GM12878 (cell line): ENCODE measurements at regions not wholly inside any gene's neighbourhood (a gene's known extent, or its start where the extent isn't known, plus 50 kb on each side); places are given as distances from the start of the nearest gene placed in this dataset.

ENCODE experiments used
- ATAC-seq: fragments of 200-7000 bp; cut with Tn5 transposase; 3 replicates; pipeline ENCODE4 v1.9.1; 2020; ENCODE audit warnings: mild to moderate bottlenecking, moderate library complexity
- BruUV-seq: library from RNA; stranded (reverse); fragments of 400-500 nt; replicated peaks from 2 replicates; lab custom pipeline; 2021; lab: Mats Ljungman, UMichigan
- CTCF ChIA-PET: fragments of 300-600 bp; sonication (Branson Sonifier 250); formaldehyde crosslinking; extraction: SDS; loops from one replicate; lab custom pipeline; 2021; ENCODE audit warnings: inconsistent platforms; lab: Yijun Ruan, JAX
- POLR2A ChIA-PET: fragments of 350-600 bp; formaldehyde crosslinking; extraction: SDS; loops from one replicate; lab custom pipeline; 2021; ENCODE audit warnings: inconsistent platforms; lab: Charles Lee
- RAD21 ChIA-PET: fragments of 300-600 bp; sonication (Branson Sonifier 250); formaldehyde crosslinking; loops from one replicate; lab custom pipeline; 2023; ENCODE audit warnings: antibody characterized with exemption; ENCODE audit not compliant: unreplicated experiment; lab: Charles Lee
- SMC1A ChIA-PET: fragments of 300-600 bp; sonication (Branson Sonifier 250); formaldehyde crosslinking; loops from one replicate; lab custom pipeline; 2023; ENCODE audit not compliant: unreplicated experiment, uncharacterized antibody; lab: Charles Lee
- DNase-seq: peaks from one replicate; pipeline ENCODE4 v3.0.0-alpha.2; 2011; ENCODE audit warnings: low read depth, low spot score
- FAIRE-seq: peaks from 3 replicates; lab custom pipeline; 2011; peaks lifted over from hg19 to GRCh38; lab: Jason Lieb, UNC
- H2AFZ ChIP-seq: 2 replicates; pipeline ENCODE4 v1.6.0; 2011; ENCODE audit warnings: low read depth, low read length, control low read depth; ENCODE audit not compliant: control insufficient read depth
- H3K27ac ChIP-seq: 2 replicates; pipeline ENCODE4 v1.5.1; 2011; ENCODE audit warnings: control low read depth; ENCODE audit not compliant: control insufficient read depth, insufficient read depth
- H3K27me3 ChIP-seq, 2 experiments: replicated peaks in 1 of 2; 2 replicates each; pipeline versions ENCODE4 v1.6.0 to v1.6.1; 2011; ENCODE audit warnings: low read length in 1 of 2; ENCODE audit not compliant: control insufficient read depth in 2 of 2, insufficient read depth in 2 of 2
- H3K36me3 ChIP-seq, 2 experiments: 2 replicates each; pipeline ENCODE4 v1.5.1; 2011; ENCODE audit warnings: low read length in 1 of 2; ENCODE audit not compliant: control insufficient read depth in 2 of 2, insufficient read depth in 2 of 2
- H3K4me1 ChIP-seq: 2 replicates; pipeline ENCODE4 v1.6.1; 2011; ENCODE audit warnings: mild to moderate bottlenecking, low read length, moderate library complexity, mixed read lengths; ENCODE audit not compliant: control insufficient read depth, insufficient read depth
- H3K4me2 ChIP-seq: 2 replicates; pipeline ENCODE4 v1.6.0; 2011; ENCODE audit warnings: control low read depth; ENCODE audit not compliant: control insufficient read depth, insufficient read depth
- H3K4me3 ChIP-seq: fragments of 200-600 bp; sonication (generic); 2 replicates; pipeline ENCODE4 v1.5.1; 2016
- H3K79me2 ChIP-seq: 2 replicates; pipeline ENCODE4 v1.6.0; 2011; ENCODE audit warnings: low read length; ENCODE audit not compliant: control insufficient read depth, insufficient read depth
- H3K9ac ChIP-seq: 2 replicates; pipeline ENCODE4 v1.8.0; 2011; ENCODE audit warnings: low read length, control low read depth, mixed read lengths; ENCODE audit not compliant: control insufficient read depth, insufficient read depth
- H3K9me3 ChIP-seq: replicated peaks from 3 replicates; pipeline ENCODE4 v1.5.1; 2011; ENCODE audit warnings: mild to moderate bottlenecking, low read length; ENCODE audit not compliant: control insufficient read depth, insufficient read depth
- H4K20me1 ChIP-seq: 2 replicates; pipeline ENCODE4 v1.6.0; 2011; ENCODE audit not compliant: control insufficient read depth, insufficient read depth
- BCL11A ChIP-seq: IDR thresholded peaks from 2 replicates; pipeline ENCODE4 v1.6.1; 2011; ENCODE audit warnings: low read depth, low read length
- CBFB ChIP-seq: IDR thresholded peaks from 2 replicates; pipeline ENCODE4 v1.6.1; 2016; ENCODE audit warnings: antibody characterized with exemption, low read depth
- CREB1 ChIP-seq: IDR thresholded peaks from 2 replicates; pipeline ENCODE4 v1.6.1; 2012; ENCODE audit warnings: low read depth, mild to moderate bottlenecking, inconsistent platforms
- DPF2 ChIP-seq: fragments of 450-650 bp; IDR thresholded peaks from 2 replicates; pipeline ENCODE4 v1.6.1; 2017; ENCODE audit warnings: mild to moderate bottlenecking
- EGR1 ChIP-seq, 2 experiments: IDR thresholded peaks; 1 replicate in 1 of 2; 2 replicates in 1 of 2; pipeline ENCODE4 v1.6.1; 2011 to 2012; ENCODE audit warnings: low read depth in 2 of 2, low read length in 2 of 2, borderline replicate concordance in 1 of 2, mild to moderate bottlenecking in 1 of 2, moderate library complexity in 1 of 2
- KDM1A ChIP-seq: fragments of 200-600 bp; sonication (generic); IDR thresholded peaks from 2 replicates; pipeline ENCODE4 v1.6.1; 2016; ENCODE audit warnings: borderline replicate concordance
- MLLT1 ChIP-seq: fragments of 450-650 bp; IDR thresholded peaks from 2 replicates; pipeline ENCODE4 v1.6.1; 2016; ENCODE audit warnings: mild to moderate bottlenecking
- MXI1 ChIP-seq: fragments of 150-350 bp; IDR thresholded peaks from 2 replicates; pipeline ENCODE4 v1.6.1; 2011; ENCODE audit warnings: low read depth, mild to moderate bottlenecking, inconsistent platforms, low read length, improper control_type of control experiment
- RB1 ChIP-seq: fragments of 450-650 bp; formaldehyde crosslinking; IDR thresholded peaks from 2 replicates; pipeline ENCODE4 v1.6.1; 2017; ENCODE audit warnings: mild to moderate bottlenecking, borderline replicate concordance
- SIN3A ChIP-seq: IDR thresholded peaks from 2 replicates; pipeline ENCODE4 v1.6.1; 2012; ENCODE audit warnings: low read depth, low read length, improper control_type of control experiment
- SMAD5 ChIP-seq: IDR thresholded peaks from 2 replicates; pipeline ENCODE4 v1.6.1; 2016; ENCODE audit warnings: antibody characterized with exemption, low read depth
- TAF1 ChIP-seq: IDR thresholded peaks from 2 replicates; pipeline ENCODE4 v1.6.1; 2011; ENCODE audit warnings: mild to moderate bottlenecking, low read depth, low read length, borderline replicate concordance
- WGBS: methylation state at CpG from one replicate; pipeline ENCODE4 v1.1.6; 2016; ENCODE audit warnings: low lambda C conversion rate; ENCODE audit not compliant: insufficient replicate concordance, insufficient coverage; ENCODE audit errors: missing lambda C conversion rate; 5-methylcytosine and 5-hydroxymethylcytosine counted together
- in situ Hi-C: fragments of 300-500 bp; cut with MboI; formaldehyde crosslinking; loops from 9 replicates; pipeline ENCODE4 v1.14.3; 2018; ENCODE audit warnings: mixed read lengths
- intact Hi-C: fragments of 100-400 bp; cut with micrococcal nuclease; formaldehyde crosslinking; loops from one replicate; pipeline ENCODE4 v1.14.2; 2022; ENCODE audit not compliant: unreplicated experiment

- TF ChIP-seq RB1 (no peak), SIN3A (no peak), KDM1A (no peak), DPF2 (no peak)
- H3K36me3 ChIP-seq, result no peaks in the 10 kb centered on the region
- no peaks in the 10 kb centered on the region for H3K79me2 ChIP-seq
- in situ Hi-C loops, result no loop called here
- no peaks in the 10 kb centered on the region for H4K20me1 ChIP-seq
- no peak for FAIRE-seq
- H2AFZ ChIP-seq, result no peak overlapping the region
- CTCF ChIA-PET, result no interaction called here
- intact Hi-C loops, result no loop called here
- ATAC-seq, result no peak
- no peaks in the 10 kb centered on the region for H3K9me3 ChIP-seq
- RAD21 ChIA-PET, result no interaction called here
- no peak overlapping the region for H3K4me3 ChIP-seq
- SMC1A ChIA-PET, result interaction anchor here (1.2 to 1.5 kb wide), 2 partner anchors 10 to 11 kb away, joined by 3 to 4 read pairs; no protein-coding TSS in a partner anchor
- no peak for DNase-seq
- WGBS, result 48% methylated on average over 2 of the region's 2 CpGs
- H3K27ac ChIP-seq, result no peak overlapping the region
- peaks cover 5% of the 10 kb centered on the region; the same call in 1 of the 2 replicates for H3K4me1 ChIP-seq
- POLR2A ChIA-PET, result no interaction called here
- H3K27me3 ChIP-seq, result no peaks in the 10 kb centered on the region
- H3K9ac ChIP-seq, result no peak overlapping the region
- no TSS peak for BruUV-seq
- no peak overlapping the region for H3K4me2 ChIP-seq
Observed at GRCh38 chr5:40227366-40227765, 452.3 kb upstream of the PTGER4 start.

GRCh38 chr5:40226906-40227305 lies 452.8 kb upstream of the PTGER4 start:
- no peak for FAIRE-seq

More at GRCh38 chr5:40226906-40227305, 452.8 kb upstream of the PTGER4 start:
- no peak for ATAC-seq
- DNase-seq, result no peak
- Histone ChIP-seq H3K9me3 (no peaks in the 10 kb centered on the region), H3K4me3 (no peak overlapping the region), H3K79me2 (no peaks in the 10 kb centered on the region), H3K36me3 (no peaks in the 10 kb centered on the region), H3K27me3 (no peaks in the 10 kb centered on the region), H2AFZ (no peak overlapping the region), H3K4me2 (no peak overlapping the region), H4K20me1 (no peaks in the 10 kb centered on the region), H3K4me1 (peaks cover 5% of the 10 kb centered on the region; the same call in 1 of the 2 replicates), H3K27ac (no peak overlapping the region), H3K9ac (no peak overlapping the region)
- intact Hi-C loops (no loop called here), in situ Hi-C loops (no loop called here)
- TF ChIP-seq MXI1 (no peak), TAF1 (no peak), CBFB (no peak), BCL11A (no peak), MLLT1 (no peak), SMAD5 (no peak), CREB1 (no peak), EGR1 (IDR thresholded peaks at IDR 0.05; ENCODE audit: borderline replicate concordance in 1 of 2, low read depth in 2 of 2, low read length in 2 of 2) (no peak)
- WGBS, result 70% methylated on average over 2 of the region's 2 CpGs
- SMC1A ChIA-PET, result interaction anchor here (1.1 to 1.5 kb wide), 2 partner anchors 11 to 15 kb away, joined by 3 to 4 read pairs; no protein-coding TSS in a partner anchor
- RAD21 ChIA-PET, result no interaction called here
- CTCF ChIA-PET, result no interaction called here
- no TSS peak for BruUV-seq
- POLR2A ChIA-PET, result no interaction called here
